GM06990 (cell line): ENCODE measurements at regions not wholly inside any gene's neighbourhood (a gene's known extent, or its start where the extent isn't known, plus 50 kb on each side); places are given as distances from the start of the nearest gene placed in this dataset.

Source experiments
- DNase-seq: peaks from one replicate; pipeline ENCODE4 v3.0.0-alpha.2; 2011; ENCODE audit not compliant: insufficient read length; ENCODE audit errors: extremely low read depth
- H3K27me3 ChIP-seq: replicated peaks from 2 replicates; pipeline ENCODE4 v1.6.0; 2011; ENCODE audit warnings: low read length; ENCODE audit not compliant: control insufficient read depth, insufficient read depth
- H3K36me3 ChIP-seq: 2 replicates; pipeline ENCODE4 v1.5.1; 2011; ENCODE audit warnings: low read length; ENCODE audit not compliant: control insufficient read depth, insufficient read depth
- H3K4me3 ChIP-seq: replicated peaks from 2 replicates; pipeline ENCODE4 v1.5.1; 2011; ENCODE audit warnings: low read depth, mild to moderate bottlenecking, control low read depth, low read length
- CTCF ChIP-seq: IDR thresholded peaks from 2 replicates; pipeline ENCODE4 v1.5.1; 2011; ENCODE audit warnings: low read length, control low read depth, mild to moderate bottlenecking, inconsistent platforms; ENCODE audit not compliant: insufficient read depth, poor library complexity, severe bottlenecking

DNA sequence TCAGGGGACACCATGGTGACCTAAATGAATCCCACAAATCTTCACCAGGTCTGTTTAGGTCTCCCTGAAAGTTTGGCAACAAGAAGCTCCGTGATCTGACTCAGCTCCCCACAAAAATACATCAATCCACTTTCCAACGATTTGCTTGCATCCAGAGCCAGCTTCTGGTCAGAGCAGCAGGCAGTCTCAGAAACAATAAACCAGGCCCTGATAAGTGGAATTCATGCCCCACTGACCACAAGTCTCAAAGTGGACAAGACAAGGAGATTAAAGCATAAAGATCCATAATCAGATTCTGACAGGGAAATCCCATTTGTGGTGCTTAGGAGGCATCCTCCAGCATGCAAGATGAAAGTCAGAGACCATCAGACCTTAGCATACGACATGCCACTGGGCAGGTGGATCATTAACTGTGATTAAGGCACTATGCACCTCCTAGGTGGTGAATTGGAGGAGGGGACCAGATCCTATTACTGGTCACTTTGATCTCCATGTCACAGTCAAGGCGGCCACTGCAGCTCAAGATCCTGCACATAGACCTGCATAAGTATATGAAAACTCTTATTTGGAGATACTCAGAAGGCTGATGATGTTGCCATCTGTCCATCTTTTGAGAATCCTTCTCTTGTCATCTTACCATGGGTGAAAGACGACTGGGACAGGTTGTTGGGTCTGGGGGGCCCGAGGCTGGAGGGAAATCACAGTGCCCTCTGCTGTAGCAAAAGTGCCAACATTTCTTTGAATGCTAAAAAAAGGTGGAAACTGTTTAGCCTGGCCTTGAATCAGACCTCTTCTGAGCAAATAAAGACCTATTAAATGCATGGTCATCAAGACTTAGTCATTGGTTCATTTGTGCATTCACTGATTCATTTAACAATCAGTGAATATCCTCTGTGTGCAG, 309.2 kb upstream of the CCL2 start:
- TF ChIP-seq CTCF = peak; percentile 6
- H3K27me3 ChIP-seq = no peaks in the 10 kb centered on the region; the same call in 1 of the 2 replicates
- no peak overlapping the region for H3K4me3 ChIP-seq
- H3K36me3 ChIP-seq = no peaks in the 10 kb centered on the region
- DNase-seq = no peak

DNA sequence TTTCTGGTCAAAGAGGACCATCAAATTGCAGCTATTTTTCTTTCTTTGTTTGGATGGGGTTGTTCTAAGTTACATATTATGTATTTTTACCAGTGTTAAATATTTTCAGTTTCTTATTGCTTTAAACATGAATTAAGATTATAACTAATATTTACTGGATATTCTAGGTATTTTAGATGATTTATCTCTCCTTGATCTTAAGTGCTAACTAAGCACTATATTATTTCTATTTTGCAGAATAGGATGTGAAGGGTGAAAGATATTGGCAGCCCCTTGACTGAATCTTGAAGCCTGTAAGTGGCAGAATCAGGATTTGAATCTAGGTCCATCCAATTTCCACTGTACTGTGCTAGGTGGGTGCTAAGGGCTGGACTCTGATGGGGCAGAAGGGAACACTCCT, 307.3 kb upstream of the CCL2 start:
- H3K36me3 ChIP-seq = no peaks in the 10 kb centered on the region
- TF ChIP-seq CTCF = no peak
- DNase-seq = no peak
- no peak overlapping the region for H3K4me3 ChIP-seq
- H3K27me3 ChIP-seq = no peaks in the 10 kb centered on the region; the same call in 1 of the 2 replicates

- Histone ChIP-seq H3K36me3 (no peaks in the 10 kb centered on the region), H3K27me3 (no peaks in the 10 kb centered on the region; the same call in 1 of the 2 replicates), H3K4me3 (no peak overlapping the region)
- no peak for DNase-seq
- TF ChIP-seq CTCF = no peak
These were observed 306.8 kb upstream of the CCL2 start for GRCh38 chr17:33948309-33948708.

DNA sequence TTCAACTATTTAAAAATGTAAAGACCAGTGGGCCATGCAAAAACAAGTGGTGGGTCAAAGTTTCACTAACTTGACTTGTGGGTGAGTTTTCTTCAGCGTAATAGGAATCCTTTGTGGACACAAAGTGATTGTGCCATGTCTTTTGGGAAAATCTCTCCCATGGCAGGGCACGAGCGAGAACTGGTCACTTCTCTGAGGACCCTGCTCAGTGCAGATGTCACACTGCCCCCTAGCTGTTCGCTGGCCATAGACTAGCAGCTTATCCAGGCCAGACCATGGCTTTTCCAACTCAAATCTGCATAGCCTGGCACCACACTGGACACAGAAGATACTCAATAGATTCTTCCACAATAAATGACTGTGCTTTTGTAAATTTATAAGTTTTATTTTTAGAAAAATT, 306.0 kb upstream of the CCL2 start:
- TF ChIP-seq CTCF = peak; percentile 59
- H3K27me3 ChIP-seq = no peaks in the 10 kb centered on the region; the same call in 1 of the 2 replicates
- no peak overlapping the region for H3K4me3 ChIP-seq
- no peaks in the 10 kb centered on the region for H3K36me3 ChIP-seq
- DNase-seq = no peak

- H3K27me3 ChIP-seq = no peaks in the 10 kb centered on the region; the same call in 1 of the 2 replicates
- TF ChIP-seq CTCF = no peak
- DNase-seq = no peak
- H3K36me3 ChIP-seq = no peaks in the 10 kb centered on the region
- H3K4me3 ChIP-seq = no peak overlapping the region
These were observed 305.0 kb upstream of the CCL2 start for GRCh38 chr17:33950061-33950460.
